HepG2 (cell line): ENCODE measurements at regions not wholly inside any gene's neighbourhood (a gene's known extent, or its start where the extent isn't known, plus 50 kb on each side); places are given as distances from the start of the nearest gene placed in this dataset.

ENCODE experiments used
- ATF7-NPFF ChIP-seq: sonication (generic); formaldehyde crosslinking; IDR thresholded peaks from 2 replicates; pipeline ENCODE4 v1.8.1; 2023; ENCODE audit warnings: mild to moderate bottlenecking, low read depth, missing genetic modification reagents, moderate library complexity
- FOXA3 ChIP-seq: IDR thresholded peaks from 2 replicates; pipeline ENCODE4 v1.6.1; 2016; ENCODE audit warnings: missing genetic modification reagents, missing compliant biosample characterization
- FOXJ3 ChIP-seq: sonication (generic); formaldehyde crosslinking; IDR thresholded peaks from 2 replicates; pipeline ENCODE4 v1.4.0; 2020; ENCODE audit warnings: missing genetic modification reagents, mild to moderate bottlenecking, borderline replicate concordance
- FOXK1 ChIP-seq: sonication (generic); formaldehyde crosslinking; IDR thresholded peaks from 2 replicates; pipeline ENCODE4 v1.4.0; 2020; ENCODE audit warnings: low read depth, missing genetic modification reagents, borderline replicate concordance
- GATA4 ChIP-seq: sonication (generic); IDR thresholded peaks from 2 replicates; pipeline ENCODE4 v1.6.1; 2016; ENCODE audit warnings: antibody characterized with exemption, low read depth, borderline replicate concordance
- HMG20A ChIP-seq: IDR thresholded peaks from 2 replicates; pipeline ENCODE4 v1.6.1; 2016; ENCODE audit warnings: borderline replicate concordance
- MIER3 ChIP-seq: IDR thresholded peaks from 2 replicates; pipeline ENCODE4 v1.6.1; 2016; ENCODE audit warnings: missing compliant biosample characterization, borderline replicate concordance
- ONECUT2 ChIP-seq: sonication (generic); formaldehyde crosslinking; IDR thresholded peaks from 2 replicates; pipeline ENCODE4 v1.4.0; 2020; ENCODE audit warnings: missing genetic modification reagents
- RFX3 ChIP-seq: IDR thresholded peaks from 2 replicates; pipeline ENCODE4 v1.6.1; 2016; ENCODE audit warnings: missing biosample characterization, missing genetic modification reagents
- SIX1 ChIP-seq: sonication (generic); formaldehyde crosslinking; IDR thresholded peaks from 2 replicates; pipeline ENCODE4 v1.4.0; 2020; ENCODE audit warnings: missing genetic modification reagents, borderline replicate concordance
- TGIF2 ChIP-seq: IDR thresholded peaks from 2 replicates; pipeline ENCODE4 v1.6.1; 2016; ENCODE audit warnings: control low read depth, missing compliant biosample characterization
- THYN1 ChIP-seq: sonication (generic); formaldehyde crosslinking; IDR thresholded peaks from 2 replicates; pipeline ENCODE4 v1.8.1; 2023; ENCODE audit warnings: low read depth, mild to moderate bottlenecking, moderate library complexity, missing genetic modification reagents, borderline replicate concordance
- ZFP1 ChIP-seq: IDR thresholded peaks from 2 replicates; pipeline ENCODE4 v1.6.1; 2016
- ZFP90 ChIP-seq: sonication (generic); formaldehyde crosslinking; IDR thresholded peaks from 2 replicates; pipeline ENCODE4 v1.8.0; 2022; ENCODE audit warnings: missing genetic modification reagents, mild to moderate bottlenecking, inconsistent platforms, borderline replicate concordance
- ZNF510 ChIP-seq: sonication (generic); formaldehyde crosslinking; IDR thresholded peaks from 2 replicates; pipeline ENCODE4 v1.4.0; 2020; ENCODE audit warnings: low read depth, mild to moderate bottlenecking, missing genetic modification reagents
- ZNF614 ChIP-seq: IDR thresholded peaks from 2 replicates; pipeline ENCODE4 v1.6.1; 2018; ENCODE audit warnings: missing biosample characterization, missing genetic modification reagents, inconsistent platforms, borderline replicate concordance
- ZNF749 ChIP-seq: sonication (generic); formaldehyde crosslinking; IDR thresholded peaks from 2 replicates; pipeline ENCODE4 v1.8.0; 2022; ENCODE audit warnings: mild to moderate bottlenecking, missing genetic modification reagents, moderate library complexity, borderline replicate concordance
- TF ChIP-seq, protein P1 (sequence below): sonication (generic); formaldehyde crosslinking; IDR thresholded peaks from 2 replicates; pipeline ENCODE4 v1.4.0; 2020; ENCODE audit warnings: missing genetic modification reagents, borderline replicate concordance
- TF ChIP-seq, protein P2 (sequence below): sonication (generic); formaldehyde crosslinking; IDR thresholded peaks from 2 replicates; pipeline ENCODE4 v1.4.0; 2020; ENCODE audit warnings: missing genetic modification reagents
- TF ChIP-seq, protein P3 (sequence below): IDR thresholded peaks from 2 replicates; pipeline ENCODE4 v1.6.1; 2016; ENCODE audit warnings: missing compliant biosample characterization, missing genetic modification reagents, borderline replicate concordance
- TF ChIP-seq, protein P4 (sequence below): sonication (generic); formaldehyde crosslinking; IDR thresholded peaks from 2 replicates; pipeline ENCODE4 v1.4.0; 2020; ENCODE audit warnings: missing genetic modification reagents

DNA sequence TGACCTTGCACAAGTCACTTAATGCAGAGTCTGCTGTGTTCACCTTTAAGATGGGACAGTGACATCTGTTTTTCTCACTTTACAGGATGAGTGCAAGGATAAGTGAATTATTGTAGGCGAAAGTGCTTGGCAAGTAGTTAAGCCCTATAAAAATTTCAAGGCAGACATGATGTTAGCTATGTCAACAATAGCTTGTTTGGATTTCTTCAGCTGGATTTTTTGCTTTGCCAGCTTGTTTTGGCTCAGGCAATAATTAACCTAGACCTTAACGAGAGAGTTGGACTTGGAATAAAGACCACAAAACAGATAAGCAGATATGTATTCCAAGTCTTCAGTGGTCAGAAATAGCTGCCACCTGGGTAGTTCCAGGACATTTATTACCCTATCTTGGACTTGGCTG, 255.2 kb downstream of the ARL4A start (continued):
- TF ChIP-seq, protein P1, sequence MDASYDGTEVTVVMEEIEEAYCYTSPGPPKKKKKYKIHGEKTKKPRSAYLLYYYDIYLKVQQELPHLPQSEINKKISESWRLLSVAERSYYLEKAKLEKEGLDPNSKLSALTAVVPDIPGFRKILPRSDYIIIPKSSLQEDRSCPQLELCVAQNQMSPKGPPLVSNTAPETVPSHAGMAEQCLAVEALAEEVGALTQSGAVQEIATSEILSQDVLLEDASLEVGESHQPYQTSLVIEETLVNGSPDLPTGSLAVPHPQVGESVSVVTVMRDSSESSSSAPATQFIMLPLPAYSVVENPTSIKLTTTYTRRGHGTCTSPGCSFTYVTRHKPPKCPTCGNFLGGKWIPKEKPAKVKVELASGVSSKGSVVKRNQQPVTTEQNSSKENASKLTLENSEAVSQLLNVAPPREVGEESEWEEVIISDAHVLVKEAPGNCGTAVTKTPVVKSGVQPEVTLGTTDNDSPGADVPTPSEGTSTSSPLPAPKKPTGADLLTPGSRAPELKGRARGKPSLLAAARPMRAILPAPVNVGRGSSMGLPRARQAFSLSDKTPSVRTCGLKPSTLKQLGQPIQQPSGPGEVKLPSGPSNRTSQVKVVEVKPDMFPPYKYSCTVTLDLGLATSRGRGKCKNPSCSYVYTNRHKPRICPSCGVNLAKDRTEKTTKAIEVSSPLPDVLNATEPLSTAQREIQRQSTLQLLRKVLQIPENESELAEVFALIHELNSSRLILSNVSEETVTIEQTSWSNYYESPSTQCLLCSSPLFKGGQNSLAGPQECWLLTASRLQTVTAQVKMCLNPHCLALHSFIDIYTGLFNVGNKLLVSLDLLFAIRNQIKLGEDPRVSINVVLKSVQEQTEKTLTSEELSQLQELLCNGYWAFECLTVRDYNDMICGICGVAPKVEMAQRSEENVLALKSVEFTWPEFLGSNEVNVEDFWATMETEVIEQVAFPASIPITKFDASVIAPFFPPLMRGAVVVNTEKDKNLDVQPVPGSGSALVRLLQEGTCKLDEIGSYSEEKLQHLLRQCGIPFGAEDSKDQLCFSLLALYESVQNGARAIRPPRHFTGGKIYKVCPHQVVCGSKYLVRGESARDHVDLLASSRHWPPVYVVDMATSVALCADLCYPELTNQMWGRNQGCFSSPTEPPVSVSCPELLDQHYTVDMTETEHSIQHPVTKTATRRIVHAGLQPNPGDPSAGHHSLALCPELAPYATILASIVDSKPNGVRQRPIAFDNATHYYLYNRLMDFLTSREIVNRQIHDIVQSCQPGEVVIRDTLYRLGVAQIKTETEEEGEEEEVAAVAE (CRISPR knock-in tag), result 0 out of 2 replicates have a peak, but pooled peaks have one; percentile 30
- TF ChIP-seq TGIF2 (no peak), ZFP1 (CRISPR knock-in tag) (no peak), ZNF614 (peak; percentile 71; the same call in 1 of the 2 replicates), ZNF510 (CRISPR knock-in tag) (no peak), ATF7-NPFF (peak; percentile 33; the same call in 1 of the 2 replicates), GATA4 (peak; percentile 38; the same call in 1 of the 2 replicates), THYN1 (CRISPR knock-in tag) (no peak), ZNF749 (CRISPR knock-in tag) (no peak), ZFP90 (CRISPR knock-in tag) (0 out of 2 replicates have a peak, but pooled peaks have one; percentile 39), SIX1 (CRISPR knock-in tag) (no peak), FOXK1 (CRISPR knock-in tag) (peak; percentile 82; the same call in 1 of the 2 replicates), FOXA3 (CRISPR knock-in tag) (peak; percentile 93), MIER3 (0 out of 2 replicates have a peak, but pooled peaks have one; percentile 51), HMG20A (CRISPR knock-in tag) (peak; percentile 79; the same call in 1 of the 2 replicates), ONECUT2 (CRISPR knock-in tag) (peak; percentile 14; the same call in 1 of the 2 replicates), FOXJ3 (CRISPR knock-in tag) (peak; percentile 85; the same call in 1 of the 2 replicates), RFX3 (CRISPR knock-in tag) (no peak)
- TF ChIP-seq, protein P2, sequence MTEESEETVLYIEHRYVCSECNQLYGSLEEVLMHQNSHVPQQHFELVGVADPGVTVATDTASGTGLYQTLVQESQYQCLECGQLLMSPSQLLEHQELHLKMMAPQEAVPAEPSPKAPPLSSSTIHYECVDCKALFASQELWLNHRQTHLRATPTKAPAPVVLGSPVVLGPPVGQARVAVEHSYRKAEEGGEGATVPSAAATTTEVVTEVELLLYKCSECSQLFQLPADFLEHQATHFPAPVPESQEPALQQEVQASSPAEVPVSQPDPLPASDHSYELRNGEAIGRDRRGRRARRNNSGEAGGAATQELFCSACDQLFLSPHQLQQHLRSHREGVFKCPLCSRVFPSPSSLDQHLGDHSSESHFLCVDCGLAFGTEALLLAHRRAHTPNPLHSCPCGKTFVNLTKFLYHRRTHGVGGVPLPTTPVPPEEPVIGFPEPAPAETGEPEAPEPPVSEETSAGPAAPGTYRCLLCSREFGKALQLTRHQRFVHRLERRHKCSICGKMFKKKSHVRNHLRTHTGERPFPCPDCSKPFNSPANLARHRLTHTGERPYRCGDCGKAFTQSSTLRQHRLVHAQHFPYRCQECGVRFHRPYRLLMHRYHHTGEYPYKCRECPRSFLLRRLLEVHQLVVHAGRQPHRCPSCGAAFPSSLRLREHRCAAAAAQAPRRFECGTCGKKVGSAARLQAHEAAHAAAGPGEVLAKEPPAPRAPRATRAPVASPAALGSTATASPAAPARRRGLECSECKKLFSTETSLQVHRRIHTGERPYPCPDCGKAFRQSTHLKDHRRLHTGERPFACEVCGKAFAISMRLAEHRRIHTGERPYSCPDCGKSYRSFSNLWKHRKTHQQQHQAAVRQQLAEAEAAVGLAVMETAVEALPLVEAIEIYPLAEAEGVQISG (CRISPR knock-in tag), result 0 out of 2 replicates have a peak, but pooled peaks have one; percentile 12
- TF ChIP-seq, protein P3, sequence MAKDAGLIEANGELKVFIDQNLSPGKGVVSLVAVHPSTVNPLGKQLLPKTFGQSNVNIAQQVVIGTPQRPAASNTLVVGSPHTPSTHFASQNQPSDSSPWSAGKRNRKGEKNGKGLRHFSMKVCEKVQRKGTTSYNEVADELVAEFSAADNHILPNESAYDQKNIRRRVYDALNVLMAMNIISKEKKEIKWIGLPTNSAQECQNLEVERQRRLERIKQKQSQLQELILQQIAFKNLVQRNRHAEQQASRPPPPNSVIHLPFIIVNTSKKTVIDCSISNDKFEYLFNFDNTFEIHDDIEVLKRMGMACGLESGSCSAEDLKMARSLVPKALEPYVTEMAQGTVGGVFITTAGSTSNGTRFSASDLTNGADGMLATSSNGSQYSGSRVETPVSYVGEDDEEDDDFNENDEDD, result no peak
- TF ChIP-seq, protein P4, sequence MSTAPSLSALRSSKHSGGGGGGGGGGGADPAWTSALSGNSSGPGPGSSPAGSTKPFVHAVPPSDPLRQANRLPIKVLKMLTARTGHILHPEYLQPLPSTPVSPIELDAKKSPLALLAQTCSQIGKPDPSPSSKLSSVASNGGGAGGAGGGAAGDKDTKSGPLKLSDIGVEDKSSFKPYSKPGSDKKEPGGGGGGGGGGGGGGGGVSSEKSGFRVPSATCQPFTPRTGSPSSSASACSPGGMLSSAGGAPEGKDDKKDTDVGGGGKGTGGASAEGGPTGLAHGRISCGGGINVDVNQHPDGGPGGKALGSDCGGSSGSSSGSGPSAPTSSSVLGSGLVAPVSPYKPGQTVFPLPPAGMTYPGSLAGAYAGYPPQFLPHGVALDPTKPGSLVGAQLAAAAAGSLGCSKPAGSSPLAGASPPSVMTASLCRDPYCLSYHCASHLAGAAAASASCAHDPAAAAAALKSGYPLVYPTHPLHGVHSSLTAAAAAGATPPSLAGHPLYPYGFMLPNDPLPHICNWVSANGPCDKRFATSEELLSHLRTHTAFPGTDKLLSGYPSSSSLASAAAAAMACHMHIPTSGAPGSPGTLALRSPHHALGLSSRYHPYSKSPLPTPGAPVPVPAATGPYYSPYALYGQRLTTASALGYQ (CRISPR knock-in tag), result peak; percentile 89
